Loucy (cell line): ENCODE measurements at regions not wholly inside any gene's neighbourhood (a gene's known extent, or its start where the extent isn't known, plus 50 kb on each side); places are given as distances from the start of the nearest gene placed in this dataset.
"Not testable (repeated sequence)": the region's sequence is repeated elsewhere in the genome, so short reads cannot be mapped to it uniquely, and the experiment has no call there.

Experiments used
- H2AFZ ChIP-seq: fragments of 200-600 bp; sonication (generic); 2 replicates; pipeline ENCODE4 v1.6.0; 2016; ENCODE audit warnings: antibody characterized with exemption, mild to moderate bottlenecking, low read length, moderate library complexity
- H3F3A ChIP-seq: fragments of 200-600 bp; 2 replicates; pipeline ENCODE4 v1.6.0; 2016; ENCODE audit warnings: antibody characterized with exemption, low read depth, mild to moderate bottlenecking
- H3K27me3 ChIP-seq: fragments of 200-600 bp; sonication (generic); 2 replicates; pipeline ENCODE4 v1.6.1; 2014; ENCODE audit warnings: low read length, mild to moderate bottlenecking; ENCODE audit not compliant: insufficient read depth, poor library complexity, severe bottlenecking
- H3K36me3 ChIP-seq: fragments of 200-600 bp; sonication (generic); 2 replicates; pipeline ENCODE4 v1.6.1; 2016; ENCODE audit warnings: low read length; ENCODE audit not compliant: insufficient read depth
- H3K4me1 ChIP-seq: fragments of 200-600 bp; sonication (generic); 2 replicates; pipeline ENCODE4 v1.5.1; 2014; ENCODE audit warnings: low read length, mild to moderate bottlenecking; ENCODE audit not compliant: insufficient read depth, poor library complexity, severe bottlenecking
- H3K4me2 ChIP-seq: fragments of 200-600 bp; sonication (generic); 2 replicates; pipeline ENCODE4 v1.6.0; 2014; ENCODE audit warnings: antibody characterized with exemption, low read length, low read depth, mild to moderate bottlenecking; ENCODE audit not compliant: poor library complexity, severe bottlenecking
- H3K4me3 ChIP-seq: fragments of 200-600 bp; sonication (generic); 2 replicates; pipeline ENCODE4 v1.5.1; 2014; ENCODE audit warnings: low read length, mild to moderate bottlenecking, mixed read lengths; ENCODE audit not compliant: poor library complexity, severe bottlenecking
- H3K79me2 ChIP-seq: fragments of 200-600 bp; sonication (generic); 2 replicates; pipeline ENCODE4 v1.6.1; 2014; ENCODE audit warnings: low read length; ENCODE audit not compliant: insufficient read depth
- H3K9ac ChIP-seq: fragments of 200-600 bp; sonication (generic); 2 replicates; pipeline ENCODE4 v1.6.0; 2014; ENCODE audit warnings: mild to moderate bottlenecking, low read depth, low read length, moderate library complexity; ENCODE audit not compliant: poor library complexity, severe bottlenecking
- H3K9me2 ChIP-seq: fragments of 200-600 bp; sonication (generic); replicated peaks from 2 replicates; pipeline ENCODE4 v1.6.1; 2016; ENCODE audit warnings: low read depth, low read length, mixed read lengths
- H3K9me3 ChIP-seq: fragments of 200-600 bp; sonication (generic); 2 replicates; pipeline ENCODE4 v1.6.1; 2014; ENCODE audit warnings: mild to moderate bottlenecking, antibody characterized with exemption, low read length, low read depth; ENCODE audit not compliant: insufficient read depth
- H4K20me1 ChIP-seq: fragments of 200-600 bp; sonication (generic); 2 replicates; pipeline ENCODE4 v1.6.0; 2014; ENCODE audit warnings: antibody characterized with exemption, low read length, mild to moderate bottlenecking; ENCODE audit not compliant: insufficient read depth, poor library complexity, severe bottlenecking
- CTCF ChIP-seq: fragments of 200-600 bp; sonication (generic); conservative IDR thresholded peaks from 2 replicates; pipeline ENCODE4 v1.5.1; 2014; ENCODE audit warnings: mild to moderate bottlenecking, antibody characterized with exemption, low read length
- EZH2phosphoT487 ChIP-seq: fragments of 200-600 bp; IDR thresholded peaks from 2 replicates; pipeline ENCODE4 v1.6.1; 2018; ENCODE audit warnings: antibody characterized with exemption, mild to moderate bottlenecking, moderate library complexity, borderline replicate concordance

GRCh38 chr7:106554623-106555022, 106.3 kb downstream of the CCDC71L start:
- H3K4me1 ChIP-seq, H3K27me3 ChIP-seq, H3K4me3 ChIP-seq, H3K9ac ChIP-seq, H2AFZ ChIP-seq, H3K36me3 ChIP-seq, H3F3A ChIP-seq, H3K9me2 ChIP-seq, H3K4me2 ChIP-seq, H3K9me3 ChIP-seq, H3K79me2 ChIP-seq, H4K20me1 ChIP-seq: not testable (repeated sequence)

- no peaks in the 10 kb centered on the region for H3F3A ChIP-seq
- H3K9me3 ChIP-seq = no peaks in the 10 kb centered on the region
- no peaks in the 10 kb centered on the region for H3K4me1 ChIP-seq
- no peaks in the 10 kb centered on the region for H3K79me2 ChIP-seq
- no peaks in the 10 kb centered on the region for H4K20me1 ChIP-seq
- no peak overlapping the region for H3K9ac ChIP-seq
- no peaks in the 10 kb centered on the region for H3K9me2 ChIP-seq
- H2AFZ ChIP-seq = no peak overlapping the region
- TF ChIP-seq CTCF = no peak
- TF ChIP-seq EZH2phosphoT487 = no peak
- no peak overlapping the region for H3K4me3 ChIP-seq
- no peak overlapping the region for H3K4me2 ChIP-seq
- no peaks in the 10 kb centered on the region for H3K36me3 ChIP-seq
- H3K27me3 ChIP-seq = no peaks in the 10 kb centered on the region
Observed at GRCh38 chr7:106553446-106553836, 107.5 kb downstream of the CCDC71L start.

- no peak overlapping the region for H3K4me2 ChIP-seq
- no peaks in the 10 kb centered on the region for H3K27me3 ChIP-seq
- no peaks in the 10 kb centered on the region for H3K9me3 ChIP-seq
- H3K4me3 ChIP-seq = no peak overlapping the region
- no peaks in the 10 kb centered on the region for H3F3A ChIP-seq
- no peaks in the 10 kb centered on the region for H3K9me2 ChIP-seq
- no peaks in the 10 kb centered on the region for H3K36me3 ChIP-seq
- no peak overlapping the region for H2AFZ ChIP-seq
- no peak overlapping the region for H3K9ac ChIP-seq
- H3K79me2 ChIP-seq = no peaks in the 10 kb centered on the region
- H4K20me1 ChIP-seq = no peaks in the 10 kb centered on the region
- TF ChIP-seq CTCF = no peak
- no peak for TF ChIP-seq EZH2phosphoT487
- H3K4me1 ChIP-seq = no peaks in the 10 kb centered on the region
Observed at GRCh38 chr7:106552645-106553445, 108.1 kb downstream of the CCDC71L start.

GRCh38 chr7:106551936-106552335, 109.0 kb downstream of the CCDC71L start:
- Histone ChIP-seq H3K79me2 (no peaks in the 10 kb centered on the region), H3K9me2 (no peaks in the 10 kb centered on the region), H3K9ac (no peak overlapping the region), H3K36me3 (no peaks in the 10 kb centered on the region), H2AFZ (no peak overlapping the region), H3K27me3 (no peaks in the 10 kb centered on the region), H3K9me3 (no peaks in the 10 kb centered on the region), H3K4me1 (no peaks in the 10 kb centered on the region), H3K4me3 (no peak overlapping the region), H3K4me2 (no peak overlapping the region), H4K20me1 (no peaks in the 10 kb centered on the region), H3F3A (no peaks in the 10 kb centered on the region)
- no peak for TF ChIP-seq CTCF
- no peak for TF ChIP-seq EZH2phosphoT487
